ENCODE measurements at regions not wholly inside any gene's neighbourhood (a gene's known extent, or its start where the extent isn't known, plus 50 kb on each side); places are given as distances from the start of the nearest gene placed in this dataset.
"Not testable (repeated sequence)": the region's sequence is repeated elsewhere in the genome, so short reads cannot be mapped to it uniquely, and the experiment has no call there.

GRCh38 chr3:139189943-139190342 lies 145.3 kb upstream of the PRR23C start:
- CTCF ChIA-PET: interaction anchor here (0.7 to 1.4 kb wide), 2 partner anchors 10 to 77 kb away, joined by 3 read pairs; no protein-coding TSS in a partner anchor
- H3K4me1 ChIP-seq (ENCODE audit: control extremely low read depth in 1 of 4, control insufficient read depth in 4 of 4, insufficient read depth in 4 of 4, low read length in 3 of 4): no peaks in the 10 kb centered on the region
- no peak overlapping the region for H3K4me3 ChIP-seq (ENCODE audit: control insufficient read depth in 1 of 7, extremely low read depth in 1 of 7, insufficient read depth in 4 of 7, low read depth in 2 of 7, low read length in 6 of 7)
- no peak overlapping the region for H3K27ac ChIP-seq (ENCODE audit: insufficient read depth in 1 of 2, low read depth in 1 of 2, low read length in 2 of 2, poor library complexity in 1 of 2, severe bottlenecking in 2 of 2)
- no peaks in the 10 kb centered on the region for H3K36me3 ChIP-seq (ENCODE audit: control insufficient read depth in 4 of 4, insufficient read depth in 4 of 4, low read length in 3 of 4)
- POLR2A ChIA-PET: no interaction called here
- DNase-seq: no peak
- no peaks in the 10 kb centered on the region for H3K27me3 ChIP-seq (replicated peaks in 2 of 5; ENCODE audit: control insufficient read depth in 4 of 5, insufficient read depth in 5 of 5, low read length in 4 of 5)
- WGBS (ENCODE audit: insufficient coverage): no CpG with 5 or more reads among the region's 5 CpGs
- no peaks in the 10 kb centered on the region for H3K9me3 ChIP-seq (ENCODE audit: control extremely low read depth in 1 of 5, control insufficient read depth in 4 of 5, insufficient read depth in 2 of 5, low read depth in 1 of 5, low read length in 4 of 5)

GRCh38 chr3:139194421-139194820 lies 149.4 kb upstream of the MRPS22 start:
- H3K9me3 ChIP-seq (ENCODE audit: control extremely low read depth in 1 of 5, control insufficient read depth in 4 of 5, insufficient read depth in 2 of 5, low read depth in 1 of 5, low read length in 4 of 5); H3K4me3 ChIP-seq (ENCODE audit: control insufficient read depth in 1 of 7, extremely low read depth in 1 of 7, insufficient read depth in 4 of 7, low read depth in 2 of 7, low read length in 6 of 7); DNase-seq; H3K36me3 ChIP-seq (ENCODE audit: control insufficient read depth in 4 of 4, insufficient read depth in 4 of 4, low read length in 3 of 4); H3K27me3 ChIP-seq (replicated peaks in 2 of 5; ENCODE audit: control insufficient read depth in 4 of 5, insufficient read depth in 5 of 5, low read length in 4 of 5); H3K4me1 ChIP-seq (ENCODE audit: control extremely low read depth in 1 of 4, control insufficient read depth in 4 of 4, insufficient read depth in 4 of 4, low read length in 3 of 4); H3K27ac ChIP-seq (ENCODE audit: insufficient read depth in 1 of 2, low read depth in 1 of 2, low read length in 2 of 2, poor library complexity in 1 of 2, severe bottlenecking in 2 of 2); CTCF ChIA-PET; POLR2A ChIA-PET: not testable (repeated sequence)
- no CpG with 5 or more reads among the region's 5 CpGs for WGBS (ENCODE audit: insufficient coverage)

- H3K27ac ChIP-seq (ENCODE audit: insufficient read depth in 1 of 2, low read depth in 1 of 2, low read length in 2 of 2, poor library complexity in 1 of 2, severe bottlenecking in 2 of 2); H3K9me3 ChIP-seq (ENCODE audit: control extremely low read depth in 1 of 5, control insufficient read depth in 4 of 5, insufficient read depth in 2 of 5, low read depth in 1 of 5, low read length in 4 of 5); CTCF ChIA-PET; POLR2A ChIA-PET; H3K27me3 ChIP-seq (replicated peaks in 2 of 5; ENCODE audit: control insufficient read depth in 4 of 5, insufficient read depth in 5 of 5, low read length in 4 of 5); H3K36me3 ChIP-seq (ENCODE audit: control insufficient read depth in 4 of 4, insufficient read depth in 4 of 4, low read length in 3 of 4); H3K4me3 ChIP-seq (ENCODE audit: control insufficient read depth in 1 of 7, extremely low read depth in 1 of 7, insufficient read depth in 4 of 7, low read depth in 2 of 7, low read length in 6 of 7); H3K4me1 ChIP-seq (ENCODE audit: control extremely low read depth in 1 of 4, control insufficient read depth in 4 of 4, insufficient read depth in 4 of 4, low read length in 3 of 4); DNase-seq: not testable (repeated sequence)
- WGBS (ENCODE audit: insufficient coverage): 97% methylated on average over 3 of the region's 10 CpGs
These were observed 147.7 kb upstream of the MRPS22 start for GRCh38 chr3:139196146-139196545.

GRCh38 chr3:139197251-139197650 lies 146.6 kb upstream of the MRPS22 start:
- WGBS (ENCODE audit: insufficient coverage): 100% methylated on average over 2 of the region's 2 CpGs
- CTCF ChIA-PET: interaction anchor here (0.6 kb wide), 1 partner anchor 254 kb away, joined by 3 read pairs; no protein-coding TSS in a partner anchor
- Histone ChIP-seq H3K4me1 (ENCODE audit: control extremely low read depth in 1 of 4, control insufficient read depth in 4 of 4, insufficient read depth in 4 of 4, low read length in 3 of 4) (peaks cover 0 to 2% (median 0%) of the 10 kb centered on the region in 4 experiments), H3K4me3 (ENCODE audit: control insufficient read depth in 1 of 7, extremely low read depth in 1 of 7, insufficient read depth in 4 of 7, low read depth in 2 of 7, low read length in 6 of 7) (no peak overlapping the region), H3K27me3 (replicated peaks in 2 of 5; ENCODE audit: control insufficient read depth in 4 of 5, insufficient read depth in 5 of 5, low read length in 4 of 5) (peaks cover 0 to 1% (median 0%) of the 10 kb centered on the region in 5 experiments), H3K27ac (ENCODE audit: insufficient read depth in 1 of 2, low read depth in 1 of 2, low read length in 2 of 2, poor library complexity in 1 of 2, severe bottlenecking in 2 of 2) (no peak overlapping the region), H3K36me3 (ENCODE audit: control insufficient read depth in 4 of 4, insufficient read depth in 4 of 4, low read length in 3 of 4) (no peaks in the 10 kb centered on the region), H3K9me3 (ENCODE audit: control extremely low read depth in 1 of 5, control insufficient read depth in 4 of 5, insufficient read depth in 2 of 5, low read depth in 1 of 5, low read length in 4 of 5) (peaks cover 0 to 3% (median 0%) of the 10 kb centered on the region in 5 experiments)
- no peak for DNase-seq
- POLR2A ChIA-PET: no interaction called here

GRCh38 chr3:139198186-139198585 lies 145.6 kb upstream of the MRPS22 start:
- H3K36me3 ChIP-seq (ENCODE audit: control insufficient read depth in 4 of 4, insufficient read depth in 4 of 4, low read length in 3 of 4): no peaks in the 10 kb centered on the region
- no peak for DNase-seq
- peaks cover 0 to 3% (median 0%) of the 10 kb centered on the region in 4 experiments for H3K4me1 ChIP-seq (ENCODE audit: control extremely low read depth in 1 of 4, control insufficient read depth in 4 of 4, insufficient read depth in 4 of 4, low read length in 3 of 4)
- no peak overlapping the region for H3K27ac ChIP-seq (ENCODE audit: insufficient read depth in 1 of 2, low read depth in 1 of 2, low read length in 2 of 2, poor library complexity in 1 of 2, severe bottlenecking in 2 of 2)
- H3K4me3 ChIP-seq (ENCODE audit: control insufficient read depth in 1 of 7, extremely low read depth in 1 of 7, insufficient read depth in 4 of 7, low read depth in 2 of 7, low read length in 6 of 7): no peak overlapping the region
- WGBS (ENCODE audit: insufficient coverage): 88% methylated on average over 2 of the region's 2 CpGs
- H3K27me3 ChIP-seq (replicated peaks in 2 of 5; ENCODE audit: control insufficient read depth in 4 of 5, insufficient read depth in 5 of 5, low read length in 4 of 5): peaks cover 0 to 1% (median 0%) of the 10 kb centered on the region in 5 experiments
- H3K9me3 ChIP-seq (ENCODE audit: control extremely low read depth in 1 of 5, control insufficient read depth in 4 of 5, insufficient read depth in 2 of 5, low read depth in 1 of 5, low read length in 4 of 5): peaks cover 0 to 3% (median 0%) of the 10 kb centered on the region in 5 experiments
- POLR2A ChIA-PET: no interaction called here
- CTCF ChIA-PET: no interaction called here

GRCh38 chr3:139198929-139199328 lies 144.9 kb upstream of the MRPS22 start:
- no peak for DNase-seq
- ChIA-PET CTCF (interaction anchor here (0.6 kb wide), 1 partner anchor 500 kb away, joined by 3 read pairs; no protein-coding TSS in a partner anchor), POLR2A (no interaction called here)
- Histone ChIP-seq H3K27ac (ENCODE audit: insufficient read depth in 1 of 2, low read depth in 1 of 2, low read length in 2 of 2, poor library complexity in 1 of 2, severe bottlenecking in 2 of 2) (no peak overlapping the region), H3K4me3 (ENCODE audit: control insufficient read depth in 1 of 7, extremely low read depth in 1 of 7, insufficient read depth in 4 of 7, low read depth in 2 of 7, low read length in 6 of 7) (no peak overlapping the region), H3K4me1 (ENCODE audit: control extremely low read depth in 1 of 4, control insufficient read depth in 4 of 4, insufficient read depth in 4 of 4, low read length in 3 of 4) (peaks cover 0 to 3% (median 0%) of the 10 kb centered on the region in 4 experiments), H3K36me3 (ENCODE audit: control insufficient read depth in 4 of 4, insufficient read depth in 4 of 4, low read length in 3 of 4) (no peaks in the 10 kb centered on the region), H3K27me3 (replicated peaks in 2 of 5; ENCODE audit: control insufficient read depth in 4 of 5, insufficient read depth in 5 of 5, low read length in 4 of 5) (peaks cover 0 to 3% (median 0%) of the 10 kb centered on the region in 5 experiments), H3K9me3 (ENCODE audit: control extremely low read depth in 1 of 5, control insufficient read depth in 4 of 5, insufficient read depth in 2 of 5, low read depth in 1 of 5, low read length in 4 of 5) (peaks cover 0 to 3% (median 0%) of the 10 kb centered on the region in 5 experiments)
- WGBS (ENCODE audit: insufficient coverage): 93% methylated on average over 1 of the region's 2 CpGs

- H3K4me1 ChIP-seq (ENCODE audit: control extremely low read depth in 1 of 4, control insufficient read depth in 4 of 4, insufficient read depth in 4 of 4, low read length in 3 of 4): peaks cover 0 to 3% (median 0%) of the 10 kb centered on the region in 4 experiments
- no peak overlapping the region for H3K4me3 ChIP-seq (ENCODE audit: control insufficient read depth in 1 of 7, extremely low read depth in 1 of 7, insufficient read depth in 4 of 7, low read depth in 2 of 7, low read length in 6 of 7)
- H3K9me3 ChIP-seq (ENCODE audit: control extremely low read depth in 1 of 5, control insufficient read depth in 4 of 5, insufficient read depth in 2 of 5, low read depth in 1 of 5, low read length in 4 of 5): peaks cover 0 to 3% (median 0%) of the 10 kb centered on the region in 5 experiments
- H3K36me3 ChIP-seq (ENCODE audit: control insufficient read depth in 4 of 4, insufficient read depth in 4 of 4, low read length in 3 of 4): no peaks in the 10 kb centered on the region
- WGBS (ENCODE audit: insufficient coverage): 71% methylated on average over 1 of the region's 3 CpGs
- no peak overlapping the region for H3K27ac ChIP-seq (ENCODE audit: insufficient read depth in 1 of 2, low read depth in 1 of 2, low read length in 2 of 2, poor library complexity in 1 of 2, severe bottlenecking in 2 of 2)
- peaks cover 0 to 4% (median 0%) of the 10 kb centered on the region in 5 experiments for H3K27me3 ChIP-seq (replicated peaks in 2 of 5; ENCODE audit: control insufficient read depth in 4 of 5, insufficient read depth in 5 of 5, low read length in 4 of 5)
- POLR2A ChIA-PET: no interaction called here
- DNase-seq: no peak
- CTCF ChIA-PET: no interaction called here
These were observed 144.3 kb upstream of the MRPS22 start for GRCh38 chr3:139199421-139200010.

Data from common myeloid progenitor, CD34-positive (primary cell).